Ovary (tissue), 7 donors: ENCODE measurements at regions not wholly inside any gene's neighbourhood (a gene's known extent, or its start where the extent isn't known, plus 50 kb on each side); places are given as distances from the start of the nearest gene placed in this dataset.

Experiments
- DNase-seq, 5 donors: peaks; one replicate each; pipeline ENCODE4 v3.0.0-alpha.2; 2019 to 2020
- H3K27ac ChIP-seq, 2 donors: fragments of 200-600 bp; one replicate each; pipeline versions ENCODE4 v1.5.1 to v1.8.0; 2019 to 2022
- H3K27me3 ChIP-seq: fragments of 200-600 bp; one replicate; pipeline ENCODE4 v1.8.0; 2022
- H3K36me3 ChIP-seq: fragments of 200-600 bp; sonication (generic); one replicate; pipeline ENCODE4 v1.5.1; 2019
- H3K4me1 ChIP-seq: one replicate; pipeline ENCODE4 v1.8.1; 2013; ENCODE audit warnings: mild to moderate bottlenecking, moderate library complexity; ENCODE audit not compliant: insufficient read depth
- H3K4me3 ChIP-seq: fragments of 200-600 bp; sonication (generic); one replicate; pipeline ENCODE4 v1.5.1; 2017
- H3K9me3 ChIP-seq, 2 donors: fragments of 200-600 bp in 1 of 2; sonication (generic) in 1 of 2; one replicate each; pipeline versions ENCODE4 v1.5.1 to v1.8.1; 2013 to 2019; ENCODE audit warnings: mild to moderate bottlenecking in 1 of 2, moderate library complexity in 1 of 2
- EP300 ChIP-seq: sonication (generic); formaldehyde crosslinking; IDR thresholded peaks from one replicate; pipeline ENCODE4 v1.6.1; 2017; ENCODE audit warnings: antibody characterized with exemption
- POLR2A ChIP-seq: fragments of 450-650 bp; IDR thresholded peaks from one replicate; pipeline ENCODE4 v1.6.1; 2017; ENCODE audit warnings: antibody characterized with exemption, mild to moderate bottlenecking, moderate library complexity
- WGBS, 3 donors: extraction: QIAGEN DNeasy Blood & Tissue Kit in 1 of 3; methylation state at CpG; one replicate each; pipeline versions ENCODE4 v1.1.5 to v1.1.7; 2013 to 2017; 5-methylcytosine and 5-hydroxymethylcytosine counted together
- intact Hi-C, 4 donors: fragments of 100-400 bp; cut with DNase I; formaldehyde crosslinking; loops; one replicate each; pipeline versions ENCODE4 v1.11.0 to v1.15.1; 2022 to 2023
- TF ChIP-seq, protein P1 (sequence below), 3 donors: fragments of 450-650 bp in 2 of 3; fragments of 200-600 bp in 1 of 3; IDR thresholded peaks; one replicate each; pipeline versions ENCODE4 v1.5.1 to v1.8.0; 2016 to 2022; ENCODE audit warnings: antibody characterized with exemption in 3 of 3, mild to moderate bottlenecking in 1 of 3
- donor health status: DM: no; HTN: no; CAD: no; lungs with moderate emphysema.
- donor health status: DM: no; HTN: no; CAD: no.
- donor health status: Bipolar disorder and iron deficiency.
- donor health status: DM: no; HTN: no; CAD: no.
- donor health status: DM: yes; HTN: yes; CAD: no.

- H3K9me3 ChIP-seq = no peaks in the 10 kb centered on the region
- 85 to 90% (median 89%) methylated on average over 2 of the region's 2 CpGs for WGBS, 3 donors
- no peaks in the 10 kb centered on the region for H3K36me3 ChIP-seq
- H3K27me3 ChIP-seq = no peaks in the 10 kb centered on the region
- no peak for DNase-seq
- H3K4me1 ChIP-seq = peaks cover 3% of the 10 kb centered on the region
- TF ChIP-seq EP300 (no peak), POLR2A (no peak)
- TF ChIP-seq, protein P1, sequence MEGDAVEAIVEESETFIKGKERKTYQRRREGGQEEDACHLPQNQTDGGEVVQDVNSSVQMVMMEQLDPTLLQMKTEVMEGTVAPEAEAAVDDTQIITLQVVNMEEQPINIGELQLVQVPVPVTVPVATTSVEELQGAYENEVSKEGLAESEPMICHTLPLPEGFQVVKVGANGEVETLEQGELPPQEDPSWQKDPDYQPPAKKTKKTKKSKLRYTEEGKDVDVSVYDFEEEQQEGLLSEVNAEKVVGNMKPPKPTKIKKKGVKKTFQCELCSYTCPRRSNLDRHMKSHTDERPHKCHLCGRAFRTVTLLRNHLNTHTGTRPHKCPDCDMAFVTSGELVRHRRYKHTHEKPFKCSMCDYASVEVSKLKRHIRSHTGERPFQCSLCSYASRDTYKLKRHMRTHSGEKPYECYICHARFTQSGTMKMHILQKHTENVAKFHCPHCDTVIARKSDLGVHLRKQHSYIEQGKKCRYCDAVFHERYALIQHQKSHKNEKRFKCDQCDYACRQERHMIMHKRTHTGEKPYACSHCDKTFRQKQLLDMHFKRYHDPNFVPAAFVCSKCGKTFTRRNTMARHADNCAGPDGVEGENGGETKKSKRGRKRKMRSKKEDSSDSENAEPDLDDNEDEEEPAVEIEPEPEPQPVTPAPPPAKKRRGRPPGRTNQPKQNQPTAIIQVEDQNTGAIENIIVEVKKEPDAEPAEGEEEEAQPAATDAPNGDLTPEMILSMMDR (IDR thresholded peaks at IDR 0.05) = no peak
- H3K4me3 ChIP-seq = no peak overlapping the region
- intact Hi-C loops = no loop called here
- H3K27ac ChIP-seq = no peak overlapping the region
Measured at GRCh38 chr12:92602930-92603623, 99.7 kb upstream of the PLEKHG7 start.

DNA sequence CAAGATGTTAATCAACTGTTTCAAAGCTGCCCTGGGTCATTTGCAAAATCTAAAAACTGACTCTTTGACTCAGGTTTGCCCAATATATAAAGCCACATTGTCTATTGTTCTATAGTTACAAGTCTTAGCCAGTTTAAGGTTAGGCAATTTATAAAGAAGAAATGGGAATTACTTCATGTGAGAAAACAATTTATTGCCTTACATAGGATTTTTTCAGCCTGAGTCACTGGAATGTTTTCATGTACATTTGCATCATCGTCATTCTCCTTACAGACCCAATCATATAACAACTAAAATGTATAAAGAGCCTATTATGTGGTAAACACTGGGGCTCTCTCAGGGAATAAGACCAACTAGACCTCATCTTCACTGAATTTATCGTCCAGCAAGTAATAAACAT lies 100.3 kb upstream of the PLEKHG7 start:
- Histone ChIP-seq H3K4me1 (peaks cover 3% of the 10 kb centered on the region), H3K9me3 (no peaks in the 10 kb centered on the region), H3K27me3 (no peaks in the 10 kb centered on the region), H3K36me3 (no peaks in the 10 kb centered on the region), H3K27ac (no peak overlapping the region), H3K4me3 (no peak overlapping the region)
- 75 to 80% (median 79%) methylated on average over 2 of the region's 2 CpGs for WGBS, 3 donors
- DNase-seq = no peak
- intact Hi-C loops = no loop called here
- TF ChIP-seq POLR2A = no peak

- Histone ChIP-seq H3K36me3 (no peaks in the 10 kb centered on the region), H3K4me3 (no peak overlapping the region), H3K27me3 (no peaks in the 10 kb centered on the region), H3K27ac (no peak overlapping the region), H3K9me3 (no peaks in the 10 kb centered on the region), H3K4me1 (peaks cover 3% of the 10 kb centered on the region)
- TF ChIP-seq, protein P1 (IDR thresholded peaks at IDR 0.05) = no peak
- TF ChIP-seq POLR2A (no peak), EP300 (no peak)
- DNase-seq = no peak
- intact Hi-C loops = no loop called here
- 74 to 88% (median 76%) methylated on average over 6 of the region's 6 CpGs for WGBS, 3 donors
Measured at GRCh38 chr12:92601680-92602079, 101.1 kb upstream of the PLEKHG7 start.

DNA sequence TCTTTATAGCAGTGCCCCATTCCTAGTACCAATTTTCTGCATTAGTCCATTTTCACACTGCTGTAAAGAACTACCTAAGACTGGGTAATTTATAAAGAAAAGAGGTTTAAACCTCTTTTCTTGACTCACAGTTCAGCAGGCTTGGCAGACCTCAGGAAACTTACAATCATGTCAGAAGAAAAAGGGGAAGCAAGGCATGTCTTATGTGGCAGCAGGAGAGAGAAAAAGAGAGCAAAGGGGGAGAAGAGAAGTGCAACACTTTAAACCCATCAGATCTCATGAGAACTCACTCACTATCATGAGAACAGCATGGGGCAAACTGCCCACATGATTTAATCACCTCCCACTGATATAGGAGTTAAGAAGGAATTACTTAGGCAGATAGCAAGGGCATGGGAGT lies 101.6 kb upstream of the PLEKHG7 start:
- TF ChIP-seq EP300 (no peak), POLR2A (no peak)
- TF ChIP-seq, protein P1 (IDR thresholded peaks at IDR 0.05) = no peak
- intact Hi-C loops = no loop called here
- no peak overlapping the region for H3K27ac ChIP-seq
- no peaks in the 10 kb centered on the region for H3K27me3 ChIP-seq
- no peaks in the 10 kb centered on the region for H3K36me3 ChIP-seq
- DNase-seq = no peak
- peaks cover 3% of the 10 kb centered on the region for H3K4me1 ChIP-seq
- H3K9me3 ChIP-seq = no peaks in the 10 kb centered on the region
- no peak overlapping the region for H3K4me3 ChIP-seq

DNA sequence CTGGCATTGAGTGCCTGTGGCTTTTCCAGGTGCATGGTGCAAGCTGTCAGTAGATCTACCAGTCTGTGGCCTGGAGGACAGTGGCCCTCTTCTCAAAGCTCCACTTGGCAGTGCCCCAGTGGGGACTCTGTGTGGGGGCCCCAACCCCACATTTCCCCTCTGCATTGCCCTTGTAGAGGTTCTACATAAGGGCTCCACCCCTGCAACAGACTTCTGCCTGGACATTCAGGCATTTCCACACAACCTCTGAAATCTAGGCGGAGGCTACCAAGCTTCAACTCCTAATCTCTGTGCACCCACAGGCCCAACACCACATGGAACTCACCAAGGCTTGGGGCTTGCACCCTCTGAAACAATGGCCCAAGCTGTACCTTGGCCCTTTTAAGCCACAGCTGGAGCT lies 102.7 kb upstream of the PLEKHG7 start:
- no peak for DNase-seq
- TF ChIP-seq EP300 (no peak), POLR2A (no peak)
- TF ChIP-seq, protein P1 (IDR thresholded peaks at IDR 0.05) = no peak
- Histone ChIP-seq H3K9me3 (no peaks in the 10 kb centered on the region), H3K27ac (no peak overlapping the region), H3K4me3 (no peak overlapping the region), H3K4me1 (peaks cover under 1% of the 10 kb centered on the region), H3K36me3 (no peaks in the 10 kb centered on the region), H3K27me3 (no peaks in the 10 kb centered on the region)
- WGBS, 3 donors = 89 to 100% (median 96%) methylated on average over 1 of the region's 1 CpG
- intact Hi-C loops = no loop called here
